ACC112 (cell line): ENCODE measurements at regions not wholly inside any gene's neighbourhood (a gene's known extent, or its start where the extent isn't known, plus 50 kb on each side); places are given as distances from the start of the nearest gene placed in this dataset.

ENCODE experiments used
- H2AFZ ChIP-seq: fragments of 200-600 bp; sonication (generic); one replicate; pipeline ENCODE4 v1.6.0; 2017; ENCODE audit warnings: antibody characterized with exemption, low read length; ENCODE audit not compliant: unreplicated experiment
- H3K27ac ChIP-seq: fragments of 200-600 bp; sonication (generic); 2 replicates; pipeline ENCODE4 v1.5.1; 2014; ENCODE audit warnings: low read depth, mild to moderate bottlenecking, antibody characterized with exemption, low read length, moderate library complexity
- H3K27me3 ChIP-seq: fragments of 200-600 bp; sonication (generic); 2 replicates; pipeline ENCODE4 v1.6.1; 2014; ENCODE audit warnings: mild to moderate bottlenecking, antibody characterized with exemption, low read length, moderate library complexity, mixed read lengths; ENCODE audit not compliant: insufficient read depth
- H3K36me3 ChIP-seq: fragments of 200-600 bp; sonication (generic); 2 replicates; pipeline ENCODE4 v1.6.1; 2016; ENCODE audit warnings: mild to moderate bottlenecking, antibody characterized with exemption, low read length, moderate library complexity, mixed read lengths; ENCODE audit not compliant: insufficient read depth
- H3K4me1 ChIP-seq: fragments of 200-600 bp; sonication (generic); one replicate; pipeline ENCODE4 v1.6.1; 2016; ENCODE audit warnings: low read length, mixed read lengths; ENCODE audit not compliant: insufficient read depth, unreplicated experiment, control insufficient read depth
- H3K4me3 ChIP-seq: fragments of 200-600 bp; sonication (generic); 2 replicates; pipeline ENCODE4 v1.5.1; 2014; ENCODE audit warnings: mild to moderate bottlenecking, low read depth, low read length
- H3K79me2 ChIP-seq: fragments of 200-600 bp; sonication (generic); one replicate; pipeline ENCODE4 v1.6.0; 2016; ENCODE audit warnings: low read length; ENCODE audit not compliant: control insufficient read depth, unreplicated experiment, insufficient read depth

DNA sequence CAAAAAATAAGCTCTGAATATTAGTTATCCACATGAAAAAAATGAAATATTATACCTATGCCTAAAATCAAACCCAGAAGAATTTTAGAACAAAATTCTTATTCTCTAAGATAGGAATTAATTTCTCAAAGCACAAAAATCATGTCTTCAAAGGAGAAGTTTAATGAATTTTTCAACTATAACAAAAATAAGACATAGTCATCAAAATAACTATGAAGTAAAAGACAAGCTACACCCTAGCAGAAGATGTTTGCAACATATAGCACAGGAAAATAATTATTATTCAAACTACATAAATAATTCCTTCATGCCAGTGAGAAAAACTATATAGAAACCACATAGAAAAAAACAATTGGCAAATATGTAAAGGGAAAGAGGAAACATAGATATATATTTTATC, 1203.6 kb upstream of the GJE1 start:
- no peak overlapping the region for H3K27ac ChIP-seq
- no peaks in the 10 kb centered on the region for H3K79me2 ChIP-seq
- no peak overlapping the region for H2AFZ ChIP-seq
- no peak overlapping the region for H3K4me3 ChIP-seq
- H3K4me1 ChIP-seq = no peaks in the 10 kb centered on the region
- H3K36me3 ChIP-seq = no peaks in the 10 kb centered on the region
- no peaks in the 10 kb centered on the region for H3K27me3 ChIP-seq

DNA sequence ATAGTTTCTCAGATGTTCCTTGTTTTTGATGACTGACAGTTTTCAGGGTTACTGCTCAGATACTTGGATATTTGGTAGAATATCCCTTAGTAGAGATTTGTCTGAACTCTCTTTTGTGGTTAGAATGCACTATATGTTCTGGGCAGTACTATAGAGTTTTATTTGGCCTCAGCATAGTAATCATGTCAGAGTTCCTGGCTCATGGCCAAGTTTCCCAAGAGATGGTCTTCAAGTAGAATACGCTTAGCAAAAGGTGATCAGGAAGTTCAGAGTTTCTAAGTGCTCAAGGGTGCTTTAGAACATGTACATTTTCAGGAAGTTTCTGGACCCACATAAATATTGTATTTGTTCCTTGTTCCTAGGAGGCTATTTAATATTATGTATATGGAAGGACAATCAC, 1209.7 kb upstream of the GJE1 start:
- H3K79me2 ChIP-seq = no peaks in the 10 kb centered on the region
- no peak overlapping the region for H3K27ac ChIP-seq
- H2AFZ ChIP-seq = no peak overlapping the region
- no peaks in the 10 kb centered on the region for H3K36me3 ChIP-seq
- no peaks in the 10 kb centered on the region for H3K27me3 ChIP-seq
- no peak overlapping the region for H3K4me3 ChIP-seq
- H3K4me1 ChIP-seq = peaks cover 5% of the 10 kb centered on the region

DNA sequence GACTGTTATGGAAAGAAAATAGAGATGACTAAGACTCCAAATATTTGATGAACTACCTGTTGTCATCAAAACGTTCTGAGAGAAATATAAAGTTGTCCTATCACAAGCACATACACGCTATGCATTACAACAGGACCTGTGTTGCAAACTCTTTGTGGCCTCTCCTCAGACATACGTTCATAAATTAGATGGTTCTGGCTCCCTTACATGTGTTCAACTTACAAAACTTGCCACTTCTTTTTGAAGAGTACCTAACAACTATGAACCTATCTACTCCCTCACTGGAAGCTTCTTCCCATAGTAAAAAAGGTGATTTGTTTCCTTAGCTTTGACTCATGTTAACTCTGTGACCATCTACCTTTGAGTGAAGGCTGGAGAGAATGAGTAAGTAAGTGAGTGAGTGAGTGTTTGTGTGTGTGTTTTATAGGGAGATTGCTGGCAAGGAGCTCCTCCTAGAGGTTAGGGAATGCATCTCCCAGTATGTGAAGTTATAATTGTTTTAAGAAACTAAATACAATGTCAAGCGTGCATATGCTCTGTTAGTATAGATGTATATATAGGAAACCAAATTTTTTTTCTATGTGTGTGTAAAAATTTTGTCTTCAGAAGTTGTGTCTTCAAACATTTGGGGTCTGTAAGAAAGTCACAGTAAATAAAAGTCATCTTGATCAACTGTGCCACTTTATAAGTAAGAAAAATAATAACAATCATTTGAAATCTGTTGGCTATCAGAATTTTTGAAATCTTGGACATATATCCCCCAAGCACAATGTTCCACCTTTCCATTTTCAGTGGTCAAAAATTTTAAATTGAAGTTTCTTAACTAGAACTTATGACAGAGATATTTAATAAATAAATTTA, 1211.1 kb upstream of the GJE1 start:
- no peak overlapping the region for H3K27ac ChIP-seq
- no peaks in the 10 kb centered on the region for H3K36me3 ChIP-seq
- H3K27me3 ChIP-seq = no peaks in the 10 kb centered on the region
- no peaks in the 10 kb centered on the region for H3K79me2 ChIP-seq
- peaks cover 5% of the 10 kb centered on the region for H3K4me1 ChIP-seq
- no peak overlapping the region for H3K4me3 ChIP-seq
- H2AFZ ChIP-seq = no peak overlapping the region

DNA sequence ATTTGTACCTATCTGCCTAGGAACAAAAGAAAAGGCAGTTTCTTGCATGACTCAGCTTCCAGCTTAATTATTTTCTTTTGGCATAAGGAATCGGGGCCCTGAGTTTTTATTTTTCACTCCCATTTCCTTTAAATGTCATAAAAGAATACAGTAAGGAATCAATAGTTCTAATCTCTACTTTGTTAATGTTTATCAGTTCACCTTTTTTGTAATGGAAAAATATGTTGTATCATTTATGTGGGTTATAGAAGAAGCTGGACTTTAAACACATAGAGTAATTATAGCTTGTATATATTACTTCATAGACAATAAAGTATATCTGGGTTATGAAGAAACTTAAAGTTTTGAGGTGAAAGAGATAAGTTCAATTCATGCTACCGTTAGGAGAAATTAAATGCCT, 1214.8 kb upstream of the GJE1 start:
- no peaks in the 10 kb centered on the region for H3K36me3 ChIP-seq
- no peak overlapping the region for H3K27ac ChIP-seq
- no peaks in the 10 kb centered on the region for H3K27me3 ChIP-seq
- H2AFZ ChIP-seq = no peak overlapping the region
- H3K4me1 ChIP-seq = peaks cover 5% of the 10 kb centered on the region
- no peak overlapping the region for H3K4me3 ChIP-seq
- no peaks in the 10 kb centered on the region for H3K79me2 ChIP-seq

DNA sequence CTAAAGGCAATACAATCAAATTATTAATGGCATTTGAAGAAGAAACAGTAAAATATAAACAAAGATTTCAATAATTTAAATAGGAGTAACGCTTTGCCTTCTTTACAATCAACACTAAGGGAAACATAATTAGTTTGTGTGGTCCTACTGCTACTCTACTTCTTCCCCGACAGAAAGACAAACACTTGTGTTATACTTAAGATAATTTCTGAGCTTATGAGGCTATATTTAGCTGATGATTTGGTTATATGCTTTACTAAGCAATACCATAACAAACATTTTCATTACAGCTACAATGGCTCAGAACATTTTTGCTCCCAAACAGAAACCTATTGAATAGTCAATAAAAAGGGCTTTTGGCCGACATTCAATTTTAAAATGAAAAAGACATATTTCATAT, 1217.2 kb upstream of the GJE1 start:
- H3K36me3 ChIP-seq = no peaks in the 10 kb centered on the region
- no peaks in the 10 kb centered on the region for H3K79me2 ChIP-seq
- no peak overlapping the region for H3K4me3 ChIP-seq
- no peaks in the 10 kb centered on the region for H3K4me1 ChIP-seq
- H3K27me3 ChIP-seq = no peaks in the 10 kb centered on the region
- H3K27ac ChIP-seq = no peak overlapping the region
- no peak overlapping the region for H2AFZ ChIP-seq

DNA sequence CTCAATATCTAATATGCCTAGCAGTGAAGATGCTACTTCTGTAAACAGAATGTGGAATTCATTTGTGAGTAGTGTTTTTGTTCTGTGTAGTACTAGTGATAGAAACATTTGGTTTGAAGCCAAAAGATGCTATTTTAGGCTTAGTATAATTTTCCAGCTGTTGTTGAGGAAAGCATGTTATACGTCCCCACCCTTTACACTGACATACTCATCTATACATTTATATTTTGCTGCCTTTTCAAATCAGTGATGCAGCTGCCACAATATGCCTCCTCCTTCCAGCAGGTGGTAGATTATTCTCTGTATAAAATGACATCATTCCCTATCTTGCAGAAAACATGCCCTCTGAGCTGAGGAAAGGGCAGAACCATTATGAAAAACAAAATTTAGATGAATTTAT, 1217.6 kb upstream of the GJE1 start:
- H3K27me3 ChIP-seq = no peaks in the 10 kb centered on the region
- H3K79me2 ChIP-seq = no peaks in the 10 kb centered on the region
- H3K4me1 ChIP-seq = no peaks in the 10 kb centered on the region
- no peaks in the 10 kb centered on the region for H3K36me3 ChIP-seq
- no peak overlapping the region for H3K27ac ChIP-seq
- H3K4me3 ChIP-seq = no peak overlapping the region
- H2AFZ ChIP-seq = no peak overlapping the region

DNA sequence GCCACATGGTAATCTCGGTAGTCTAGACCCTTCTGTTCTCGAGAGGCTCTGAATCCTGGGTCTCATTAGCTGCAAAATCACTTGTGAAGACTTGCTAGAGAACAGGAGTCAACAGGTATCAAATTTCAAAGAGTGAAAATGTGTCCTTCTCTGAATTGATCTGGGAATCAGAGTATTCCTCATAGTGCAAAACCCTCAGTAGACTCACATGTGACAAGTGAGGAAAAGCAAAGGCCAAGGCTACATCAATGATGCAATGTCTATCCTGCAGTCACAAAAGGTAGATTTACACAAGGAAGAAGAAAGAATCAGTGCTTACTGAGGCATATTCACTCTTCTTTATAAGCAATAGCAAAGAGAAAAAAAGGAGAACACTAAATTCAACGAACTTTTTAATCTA, 1220.0 kb upstream of the GJE1 start:
- Histone ChIP-seq H3K36me3 (no peaks in the 10 kb centered on the region), H3K27me3 (no peaks in the 10 kb centered on the region), H3K27ac (no peak overlapping the region), H2AFZ (no peak overlapping the region), H3K4me3 (no peak overlapping the region), H3K79me2 (no peaks in the 10 kb centered on the region), H3K4me1 (peaks cover 15% of the 10 kb centered on the region)

DNA sequence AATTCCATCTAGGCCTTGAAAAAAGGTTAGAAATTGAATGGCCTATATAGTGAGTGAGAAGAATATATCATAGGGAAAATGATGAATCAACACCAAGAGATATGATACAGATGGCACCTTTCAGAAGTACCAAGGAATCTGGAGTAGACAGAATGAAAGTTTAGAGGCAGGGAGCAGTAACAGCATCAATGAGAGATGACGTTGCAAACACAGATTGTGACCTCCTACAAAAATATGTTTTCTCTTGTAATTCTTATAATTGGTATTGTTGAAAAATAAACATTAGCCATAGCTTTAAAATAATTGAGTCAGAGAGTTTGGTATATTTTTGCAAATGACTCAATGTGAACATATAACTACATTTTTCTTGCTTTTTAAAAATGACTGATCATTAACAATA, 1223.1 kb upstream of the GJE1 start:
- Histone ChIP-seq H3K27ac (peak overlapping the region; percentile 69), H3K36me3 (no peaks in the 10 kb centered on the region), H3K79me2 (no peaks in the 10 kb centered on the region), H3K4me3 (no peak overlapping the region), H2AFZ (peak overlapping the region; percentile 22), H3K27me3 (no peaks in the 10 kb centered on the region), H3K4me1 (peaks cover 19% of the 10 kb centered on the region)

DNA sequence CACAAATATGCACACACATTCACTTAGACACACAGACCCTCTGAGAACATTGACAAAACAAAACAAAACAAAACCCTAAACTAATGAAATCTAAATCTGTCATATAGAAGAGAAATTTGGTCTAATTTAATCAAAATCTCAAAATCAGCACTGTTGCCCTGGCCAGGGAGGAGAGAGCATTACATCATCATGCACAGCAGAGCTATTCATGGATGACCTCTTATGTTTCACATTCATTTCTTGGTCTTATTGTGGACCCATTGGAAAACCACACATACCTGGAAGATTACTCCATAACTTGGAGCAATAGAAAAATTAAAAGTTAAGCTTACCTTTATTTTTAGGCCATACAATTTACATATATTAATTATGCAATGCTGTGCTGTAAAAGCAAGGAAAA, 1223.6 kb upstream of the GJE1 start:
- Histone ChIP-seq H3K27ac (peak overlapping the region; percentile 69), H3K36me3 (no peaks in the 10 kb centered on the region), H3K79me2 (no peaks in the 10 kb centered on the region), H3K4me1 (peaks cover 19% of the 10 kb centered on the region), H2AFZ (peak overlapping the region; percentile 22), H3K27me3 (no peaks in the 10 kb centered on the region), H3K4me3 (no peak overlapping the region)

DNA sequence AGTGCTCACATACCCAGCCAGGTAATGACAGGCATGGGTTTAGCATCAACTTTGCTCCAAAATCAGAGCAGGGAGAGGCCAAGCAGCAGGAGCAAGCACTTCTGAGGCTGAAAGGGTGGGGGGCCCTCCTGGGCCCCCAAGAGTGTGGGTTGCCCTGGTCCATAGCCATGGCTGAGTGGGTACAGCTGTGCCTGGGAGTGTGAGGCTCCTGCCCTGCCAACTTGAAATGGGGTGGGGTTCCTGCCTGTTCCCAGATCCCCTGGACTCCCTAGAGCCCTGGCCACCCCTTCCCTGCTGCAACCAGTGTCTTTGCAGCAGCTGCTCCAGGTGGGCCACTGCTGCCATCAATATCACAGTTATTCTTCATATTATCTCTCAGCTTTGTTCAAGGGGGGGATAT, 1224.2 kb upstream of the GJE1 start:
- Histone ChIP-seq H3K79me2 (no peaks in the 10 kb centered on the region), H3K36me3 (no peaks in the 10 kb centered on the region), H3K4me3 (no peak overlapping the region), H2AFZ (no peak overlapping the region), H3K27ac (no peak overlapping the region), H3K27me3 (no peaks in the 10 kb centered on the region), H3K4me1 (peaks cover 19% of the 10 kb centered on the region)

DNA sequence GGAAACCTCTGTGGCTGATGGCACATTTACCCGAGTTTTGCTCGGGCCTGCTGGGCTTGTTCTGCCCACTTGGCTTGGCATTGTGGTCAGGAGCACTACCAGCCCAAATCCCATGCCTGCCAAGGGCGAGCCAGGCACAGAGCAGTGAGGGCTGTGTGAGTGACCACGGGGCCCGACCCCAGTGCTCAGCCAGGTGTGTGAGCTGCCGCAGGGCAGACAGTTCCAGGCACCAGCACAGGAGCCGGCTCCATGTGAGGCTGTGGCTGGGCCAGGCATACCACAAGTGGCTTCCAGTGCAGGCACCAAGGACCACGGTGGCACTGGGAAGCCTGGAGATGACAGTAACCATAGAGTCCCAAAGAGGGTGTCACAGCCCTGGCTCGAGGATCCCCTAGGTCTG, 1225.5 kb upstream of the GJE1 start:
- H3K27me3 ChIP-seq = no peaks in the 10 kb centered on the region
- no peak overlapping the region for H3K4me3 ChIP-seq
- peaks cover 19% of the 10 kb centered on the region for H3K4me1 ChIP-seq
- no peak overlapping the region for H3K27ac ChIP-seq
- no peaks in the 10 kb centered on the region for H3K79me2 ChIP-seq
- H3K36me3 ChIP-seq = no peaks in the 10 kb centered on the region
- H2AFZ ChIP-seq = no peak overlapping the region
